ENCODE measurements at regions not wholly inside any gene's neighbourhood (a gene's known extent, or its start where the extent isn't known, plus 50 kb on each side); places are given as distances from the start of the nearest gene placed in this dataset.

GRCh38 chr19:32104153-32104849, 241.1 kb upstream of the ZNF507 start:
- no peak for TF ChIP-seq NFIC (IDR thresholded peaks at IDR 0.05)
- TF ChIP-seq EP300 (IDR thresholded peaks at IDR 0.05; ENCODE audit: borderline replicate concordance), result no peak
- no peak for TF ChIP-seq FOXM1 (IDR thresholded peaks at IDR 0.05; ENCODE audit: borderline replicate concordance, low read depth)
- TF ChIP-seq EGR1 (IDR thresholded peaks at IDR 0.05), result no peak
- TF ChIP-seq RAD21 (IDR thresholded peaks at IDR 0.05; ENCODE audit: low read depth), result no peak
- no peak for TF ChIP-seq CREB1 (IDR thresholded peaks at IDR 0.05; ENCODE audit: low read depth)
- TF ChIP-seq YY1 (IDR thresholded peaks at IDR 0.05; ENCODE audit: low read depth), result no peak
- TF ChIP-seq MAX (IDR thresholded peaks at IDR 0.05), result no peak
- TF ChIP-seq CEBPB (IDR thresholded peaks at IDR 0.05), result no peak
- TF ChIP-seq, protein P1, sequence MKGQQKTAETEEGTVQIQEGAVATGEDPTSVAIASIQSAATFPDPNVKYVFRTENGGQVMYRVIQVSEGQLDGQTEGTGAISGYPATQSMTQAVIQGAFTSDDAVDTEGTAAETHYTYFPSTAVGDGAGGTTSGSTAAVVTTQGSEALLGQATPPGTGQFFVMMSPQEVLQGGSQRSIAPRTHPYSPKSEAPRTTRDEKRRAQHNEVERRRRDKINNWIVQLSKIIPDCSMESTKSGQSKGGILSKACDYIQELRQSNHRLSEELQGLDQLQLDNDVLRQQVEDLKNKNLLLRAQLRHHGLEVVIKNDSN (IDR thresholded peaks at IDR 0.05), result no peak

- TF ChIP-seq NFIC (IDR thresholded peaks at IDR 0.05) (no peak), FOXM1 (IDR thresholded peaks at IDR 0.05; ENCODE audit: borderline replicate concordance, low read depth) (no peak), EGR1 (IDR thresholded peaks at IDR 0.05) (no peak), TCF12 (IDR thresholded peaks at IDR 0.05; ENCODE audit: low read depth) (no peak), REST (IDR thresholded peaks at IDR 0.05; ENCODE audit: low read depth) (no peak), RAD21 (IDR thresholded peaks at IDR 0.05; ENCODE audit: low read depth) (no peak)
- TF ChIP-seq, protein P1 (IDR thresholded peaks at IDR 0.05), result no peak
These were observed 240.6 kb upstream of the ZNF507 start for GRCh38 chr19:32104850-32105235.

DNA sequence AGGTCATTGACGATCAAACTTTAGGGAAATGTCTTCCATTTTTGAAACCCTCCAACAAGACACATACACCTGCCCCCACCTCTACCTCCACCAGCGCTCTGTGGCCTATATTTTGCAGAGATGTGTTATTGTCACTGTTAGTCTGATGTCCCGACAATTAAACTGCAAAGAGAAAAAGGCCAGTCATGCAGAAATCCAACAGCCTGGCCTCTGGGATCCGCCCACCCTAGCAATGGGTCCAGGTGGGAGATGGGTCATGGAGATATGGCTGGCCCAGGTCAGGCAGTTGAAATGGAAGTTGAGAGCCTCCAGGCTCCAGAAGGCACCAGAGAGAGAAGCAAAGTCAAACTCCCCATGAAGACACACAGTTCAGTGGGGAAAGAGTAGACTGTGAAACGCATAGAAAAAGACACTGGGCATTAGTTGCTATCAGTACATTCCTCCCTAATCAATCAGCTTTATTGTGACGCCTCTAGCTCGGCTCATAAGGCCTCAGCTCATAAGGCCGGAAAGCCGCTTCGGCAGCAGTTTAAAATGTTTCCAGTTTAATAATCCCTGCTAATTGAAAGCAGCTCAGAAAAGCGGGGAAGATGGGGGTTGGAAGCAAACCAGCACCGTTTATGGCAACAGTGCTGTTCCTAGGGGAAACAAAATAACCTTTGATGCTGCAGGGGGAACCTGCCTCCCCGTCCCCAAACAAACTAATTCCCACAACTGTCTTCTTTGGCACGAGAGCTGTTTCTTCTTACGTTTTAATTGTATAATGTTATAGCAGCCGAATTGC, 239.7 kb upstream of the ZNF507 start:
- TF ChIP-seq EGR1 (IDR thresholded peaks at IDR 0.05) (no peak), REST (IDR thresholded peaks at IDR 0.05; ENCODE audit: low read depth) (no peak), ZBTB7A (IDR thresholded peaks at IDR 0.05; ENCODE audit: low read depth) (no peak), CEBPB (IDR thresholded peaks at IDR 0.05) (no peak), NFIC (IDR thresholded peaks at IDR 0.05) (no peak), YY1 (IDR thresholded peaks at IDR 0.05; ENCODE audit: low read depth) (no peak), TEAD4 (IDR thresholded peaks at IDR 0.05) (no peak), FOXM1 (IDR thresholded peaks at IDR 0.05; ENCODE audit: borderline replicate concordance, low read depth) (no peak), TCF12 (IDR thresholded peaks at IDR 0.05; ENCODE audit: low read depth) (no peak), CREB1 (IDR thresholded peaks at IDR 0.05; ENCODE audit: low read depth) (no peak), MAX (IDR thresholded peaks at IDR 0.05) (no peak), EP300 (IDR thresholded peaks at IDR 0.05; ENCODE audit: borderline replicate concordance) (no peak), RAD21 (IDR thresholded peaks at IDR 0.05; ENCODE audit: low read depth) (no peak)
- TF ChIP-seq, protein P1 (IDR thresholded peaks at IDR 0.05), result no peak

- TF ChIP-seq TEAD4 (IDR thresholded peaks at IDR 0.05), result no peak
- no peak for TF ChIP-seq EP300 (IDR thresholded peaks at IDR 0.05; ENCODE audit: borderline replicate concordance)
- no peak for TF ChIP-seq RAD21 (IDR thresholded peaks at IDR 0.05; ENCODE audit: low read depth)
- no peak for TF ChIP-seq TCF12 (IDR thresholded peaks at IDR 0.05; ENCODE audit: low read depth)
- TF ChIP-seq FOXM1 (IDR thresholded peaks at IDR 0.05; ENCODE audit: borderline replicate concordance, low read depth), result no peak
- no peak for TF ChIP-seq EGR1 (IDR thresholded peaks at IDR 0.05)
- TF ChIP-seq CREB1 (IDR thresholded peaks at IDR 0.05; ENCODE audit: low read depth), result no peak
These were observed 223.2 kb upstream of the ZNF507 start for GRCh38 chr19:32122258-32122657.

- TF ChIP-seq TEAD4 (IDR thresholded peaks at IDR 0.05) (no peak), REST (IDR thresholded peaks at IDR 0.05; ENCODE audit: low read depth) (no peak), NFIC (IDR thresholded peaks at IDR 0.05) (no peak), MAX (IDR thresholded peaks at IDR 0.05) (no peak), CREB1 (IDR thresholded peaks at IDR 0.05; ENCODE audit: low read depth) (no peak), EP300 (IDR thresholded peaks at IDR 0.05; ENCODE audit: borderline replicate concordance) (no peak), CEBPB (IDR thresholded peaks at IDR 0.05) (no peak), EGR1 (IDR thresholded peaks at IDR 0.05) (no peak), YY1 (IDR thresholded peaks at IDR 0.05; ENCODE audit: low read depth) (no peak), RAD21 (IDR thresholded peaks at IDR 0.05; ENCODE audit: low read depth) (no peak), TAF1 (IDR thresholded peaks at IDR 0.05; ENCODE audit: low read depth) (no peak), ZBTB7A (IDR thresholded peaks at IDR 0.05; ENCODE audit: low read depth) (no peak)
- TF ChIP-seq, protein P1 (IDR thresholded peaks at IDR 0.05), result no peak
These were observed 222.0 kb upstream of the ZNF507 start for GRCh38 chr19:32123355-32123940.

All from Ishikawa (cell line).